Testis (tissue), 2 donors: ENCODE measurements at regions not wholly inside any gene's neighbourhood (a gene's known extent, or its start where the extent isn't known, plus 50 kb on each side); places are given as distances from the start of the nearest gene placed in this dataset.

Experiments used
- DNase-seq: peaks from one replicate; pipeline ENCODE4 v3.0.0-alpha.2; 2019
- H3K27ac ChIP-seq, 2 donors: fragments of 200-600 bp; sonication (generic); one replicate each; pipeline ENCODE4 v1.5.1; 2019
- H3K27me3 ChIP-seq: fragments of 200-600 bp; sonication (generic); one replicate; pipeline ENCODE4 v1.5.1; 2019
- H3K36me3 ChIP-seq: fragments of 200-600 bp; sonication (generic); one replicate; pipeline ENCODE4 v1.5.1; 2017; ENCODE audit warnings: low read depth; ENCODE audit errors: missing control alignments
- H3K4me1 ChIP-seq: fragments of 200-600 bp; sonication (generic); one replicate; pipeline ENCODE4 v1.5.1; 2019
- H3K4me3 ChIP-seq, 2 donors: fragments of 200-600 bp; sonication (generic); one replicate each; pipeline ENCODE4 v1.5.1; 2017 to 2019
- H3K9me3 ChIP-seq: fragments of 200-600 bp; sonication (generic); one replicate; pipeline ENCODE4 v1.5.1; 2017
- POLR2A ChIP-seq: fragments of 450-650 bp; IDR thresholded peaks from one replicate; pipeline ENCODE4 v1.6.1; 2017; ENCODE audit warnings: antibody characterized with exemption, mild to moderate bottlenecking, moderate library complexity
- WGBS, 2 donors: methylation state at CpG; one replicate each; pipeline ENCODE4 v1.1.5; 2018; 5-methylcytosine and 5-hydroxymethylcytosine counted together
- intact Hi-C: fragments of 100-400 bp; cut with DNase I; formaldehyde crosslinking; loops from one replicate; pipeline ENCODE4 v1.15.1; 2023; ENCODE audit warnings: low total_unique reads
- TF ChIP-seq, protein P1 (sequence below), 3 experiments: fragments of 450-650 bp in 2 of 3; fragments of 200-600 bp in 1 of 3; sonication (generic) in 1 of 3; IDR thresholded peaks; one replicate each; pipeline ENCODE4 v1.5.1; 2016 to 2019; ENCODE audit warnings: antibody characterized with exemption in 3 of 3, mild to moderate bottlenecking in 2 of 3, moderate library complexity in 1 of 3

DNA sequence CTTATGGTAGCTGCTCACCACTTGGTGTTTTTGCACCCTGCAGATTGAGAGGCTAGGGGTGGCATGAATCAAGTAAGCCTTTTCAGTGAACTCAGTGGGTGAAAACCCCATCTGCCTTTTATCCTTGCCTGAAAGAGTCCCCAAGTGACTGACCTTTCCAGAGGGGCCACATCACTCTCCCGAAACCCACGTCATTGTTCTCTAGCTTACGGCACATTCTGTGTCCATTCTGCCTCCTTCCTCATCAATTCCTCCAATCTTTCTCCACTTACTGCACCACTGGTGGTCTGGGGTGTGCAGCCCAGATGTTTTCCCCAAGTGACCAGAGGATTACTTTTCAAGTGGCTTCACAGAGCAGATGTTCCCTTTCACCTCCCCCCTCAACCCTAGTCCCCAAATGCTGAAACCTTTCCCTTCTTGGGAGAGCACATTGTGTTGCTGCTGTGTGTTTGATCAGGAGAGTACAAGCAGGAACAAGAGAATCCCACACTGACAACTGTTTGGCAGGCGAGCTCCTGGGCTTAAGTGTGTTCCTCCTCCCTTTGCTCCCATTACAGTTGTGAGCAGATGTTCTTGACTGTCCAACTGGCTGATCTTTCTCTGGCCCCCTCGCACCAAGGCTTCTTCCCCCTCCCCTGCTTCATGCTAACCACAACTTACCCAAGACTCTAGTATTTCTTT is 138.0 kb upstream of the IGF1 start:
- Histone ChIP-seq H3K4me3 (no peak overlapping the region), H3K9me3 (no peaks in the 10 kb centered on the region), H3K27me3 (no peaks in the 10 kb centered on the region), H3K27ac (no peak overlapping the region), H3K4me1 (no peaks in the 10 kb centered on the region), H3K36me3 (no peaks in the 10 kb centered on the region)
- DNase-seq: no peak
- TF ChIP-seq POLR2A: no peak
- TF ChIP-seq, protein P1, sequence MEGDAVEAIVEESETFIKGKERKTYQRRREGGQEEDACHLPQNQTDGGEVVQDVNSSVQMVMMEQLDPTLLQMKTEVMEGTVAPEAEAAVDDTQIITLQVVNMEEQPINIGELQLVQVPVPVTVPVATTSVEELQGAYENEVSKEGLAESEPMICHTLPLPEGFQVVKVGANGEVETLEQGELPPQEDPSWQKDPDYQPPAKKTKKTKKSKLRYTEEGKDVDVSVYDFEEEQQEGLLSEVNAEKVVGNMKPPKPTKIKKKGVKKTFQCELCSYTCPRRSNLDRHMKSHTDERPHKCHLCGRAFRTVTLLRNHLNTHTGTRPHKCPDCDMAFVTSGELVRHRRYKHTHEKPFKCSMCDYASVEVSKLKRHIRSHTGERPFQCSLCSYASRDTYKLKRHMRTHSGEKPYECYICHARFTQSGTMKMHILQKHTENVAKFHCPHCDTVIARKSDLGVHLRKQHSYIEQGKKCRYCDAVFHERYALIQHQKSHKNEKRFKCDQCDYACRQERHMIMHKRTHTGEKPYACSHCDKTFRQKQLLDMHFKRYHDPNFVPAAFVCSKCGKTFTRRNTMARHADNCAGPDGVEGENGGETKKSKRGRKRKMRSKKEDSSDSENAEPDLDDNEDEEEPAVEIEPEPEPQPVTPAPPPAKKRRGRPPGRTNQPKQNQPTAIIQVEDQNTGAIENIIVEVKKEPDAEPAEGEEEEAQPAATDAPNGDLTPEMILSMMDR (IDR thresholded peaks at IDR 0.05): no peak
- intact Hi-C loops: no loop called here
- WGBS, 2 donors: 56 to 57% methylated on average over 5 of the region's 5 CpGs

DNA sequence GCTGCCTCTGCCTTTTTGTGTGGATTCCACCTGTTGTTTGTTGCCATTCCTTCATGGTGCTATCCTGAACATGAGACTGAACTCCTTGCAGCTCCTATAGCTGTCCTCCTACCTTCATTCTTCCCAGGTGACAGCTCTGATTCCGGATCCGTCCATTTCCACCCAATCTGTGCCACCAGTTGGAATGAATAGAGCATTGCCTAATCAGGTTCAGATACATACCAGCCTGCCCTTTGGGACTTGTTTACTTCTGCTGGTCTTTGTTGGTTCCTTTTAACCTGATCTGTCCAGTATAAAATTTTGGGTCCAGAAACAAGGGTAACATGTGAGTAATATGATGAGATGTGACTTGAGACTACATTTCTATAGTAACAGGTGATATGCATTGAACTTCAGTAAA is 136.3 kb upstream of the IGF1 start:
- H3K4me3 ChIP-seq: no peak overlapping the region
- 81 to 93% methylated on average over 2 of the region's 2 CpGs for WGBS, 2 donors
- no peaks in the 10 kb centered on the region for H3K36me3 ChIP-seq
- intact Hi-C loops: no loop called here
- no peak overlapping the region for H3K27ac ChIP-seq
- no peak for TF ChIP-seq POLR2A
- TF ChIP-seq, protein P1 (IDR thresholded peaks at IDR 0.05): no peak
- no peak for DNase-seq
- H3K4me1 ChIP-seq: no peaks in the 10 kb centered on the region
- no peaks in the 10 kb centered on the region for H3K27me3 ChIP-seq
- H3K9me3 ChIP-seq: no peaks in the 10 kb centered on the region

DNA sequence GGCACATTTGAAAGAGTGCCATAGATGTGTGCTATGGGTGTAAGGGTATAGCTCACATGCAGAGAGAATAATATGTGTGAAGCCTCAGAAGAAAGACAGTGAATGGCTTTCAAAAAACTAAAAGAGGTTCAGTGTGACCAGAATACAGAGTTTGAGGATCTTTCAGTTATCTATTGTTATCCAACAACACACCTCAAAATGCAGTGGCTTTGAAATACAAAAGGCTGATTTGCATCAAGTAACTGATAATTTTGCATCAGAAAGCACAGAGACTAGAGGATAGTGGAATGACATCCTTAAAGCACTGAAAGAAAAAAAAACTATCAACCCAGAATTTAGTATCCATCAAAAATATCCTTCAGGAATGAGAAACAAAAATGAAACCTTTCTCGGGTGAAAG is 131.6 kb upstream of the IGF1 start:
- no peak overlapping the region for H3K27ac ChIP-seq
- no peaks in the 10 kb centered on the region for H3K4me1 ChIP-seq
- H3K4me3 ChIP-seq: no peak overlapping the region
- no peaks in the 10 kb centered on the region for H3K27me3 ChIP-seq
- WGBS, 2 donors: 90 to 96% methylated on average over 1 of the region's 1 CpG
- DNase-seq: no peak
- no peak for TF ChIP-seq POLR2A
- TF ChIP-seq, protein P1 (IDR thresholded peaks at IDR 0.05): no peak
- H3K36me3 ChIP-seq: no peaks in the 10 kb centered on the region
- intact Hi-C loops: no loop called here
- no peaks in the 10 kb centered on the region for H3K9me3 ChIP-seq

DNA sequence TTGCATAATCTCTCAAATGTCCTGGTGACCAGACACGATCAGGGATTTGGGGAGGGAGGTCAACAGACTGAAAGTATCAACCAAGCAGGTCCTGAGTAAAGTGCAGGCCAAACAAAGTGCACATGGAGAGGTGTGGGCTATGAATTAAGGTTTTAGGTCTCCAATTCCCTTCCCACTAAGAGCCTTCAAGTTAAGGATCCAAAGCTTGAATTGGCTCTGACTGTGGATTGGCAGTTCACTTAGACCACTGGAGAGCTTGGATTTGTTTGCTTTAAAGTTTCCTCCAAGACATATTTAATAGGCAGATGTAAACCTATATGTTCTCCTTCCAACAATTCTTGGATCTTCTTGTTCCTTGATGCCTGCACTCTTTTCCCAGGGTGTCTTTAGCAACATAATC is 129.6 kb upstream of the IGF1 start:
- Histone ChIP-seq H3K36me3 (no peaks in the 10 kb centered on the region), H3K9me3 (no peaks in the 10 kb centered on the region), H3K4me1 (no peaks in the 10 kb centered on the region), H3K4me3 (no peak overlapping the region), H3K27ac (no peak overlapping the region), H3K27me3 (no peaks in the 10 kb centered on the region)
- WGBS, 2 donors: 96 to 100% methylated on average over 1 of the region's 1 CpG
- TF ChIP-seq POLR2A: no peak
- TF ChIP-seq, protein P1 (IDR thresholded peaks at IDR 0.05): no peak
- intact Hi-C loops: no loop called here
- no peak for DNase-seq

DNA sequence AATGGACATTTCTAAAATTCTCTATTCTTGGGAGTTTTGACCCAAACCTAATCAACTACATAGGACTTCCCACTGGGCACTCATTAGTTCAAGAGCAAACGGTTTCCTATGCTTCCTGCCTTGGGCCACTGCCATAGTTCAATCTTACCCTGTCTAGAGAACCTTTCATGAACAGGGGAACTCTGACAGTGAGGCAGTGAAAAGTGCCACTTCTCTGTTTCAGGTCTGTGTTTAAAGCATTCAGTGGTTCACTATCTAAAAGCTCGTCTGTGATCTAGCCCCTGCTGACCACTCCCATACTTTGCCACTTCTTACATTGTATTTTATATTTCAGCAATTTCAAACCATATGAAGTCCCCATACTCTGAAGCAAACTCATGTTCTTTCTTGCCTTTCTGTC is 122.7 kb upstream of the IGF1 start:
- Histone ChIP-seq H3K4me1 (no peaks in the 10 kb centered on the region), H3K27ac (no peak overlapping the region), H3K4me3 (no peak overlapping the region), H3K36me3 (no peaks in the 10 kb centered on the region), H3K27me3 (no peaks in the 10 kb centered on the region), H3K9me3 (no peaks in the 10 kb centered on the region)
- DNase-seq: no peak
- WGBS, 2 donors: 58 to 67% methylated on average over 2 of the region's 2 CpGs
- TF ChIP-seq POLR2A: no peak
- TF ChIP-seq, protein P1 (IDR thresholded peaks at IDR 0.05): no peak
- intact Hi-C loops: no loop called here
